CD4-positive, CD25-positive, alpha-beta regulatory T cell (primary cell): ENCODE measurements at regions not wholly inside any gene's neighbourhood (a gene's known extent, or its start where the extent isn't known, plus 50 kb on each side); places are given as distances from the start of the nearest gene placed in this dataset.

ENCODE experiments used
- ATAC-seq, 2 donors: fragments of 150-1000 bp; cut with Tn5 transposase; one replicate each; pipeline ENCODE4 v1.10.0; 2021; ENCODE audit warnings: low read depth in 2 of 2, moderate number of reproducible peaks in 2 of 2, moderate library complexity in 1 of 2
- DNase-seq, 3 donors: peaks; one replicate each; pipeline versions ENCODE4 v3.0.0 to v3.0.0-alpha.2; 2012 to 2022; ENCODE audit warnings: mixed read lengths in 1 of 3
- H3K27ac ChIP-seq: one replicate; pipeline ENCODE4 v1.7.0; 2013; ENCODE audit warnings: mild to moderate bottlenecking, low read length; ENCODE audit not compliant: insufficient read depth, poor library complexity, severe bottlenecking
- H3K27me3 ChIP-seq: one replicate; pipeline ENCODE4 v1.7.0; 2013; ENCODE audit warnings: low read length; ENCODE audit not compliant: control insufficient read depth, insufficient read depth
- H3K36me3 ChIP-seq: one replicate; pipeline ENCODE4 v1.7.0; 2013; ENCODE audit warnings: mild to moderate bottlenecking, low read length, moderate library complexity; ENCODE audit not compliant: control insufficient read depth, insufficient read depth
- H3K4me1 ChIP-seq: 2 replicates; pipeline ENCODE4 v1.7.0; 2013; ENCODE audit warnings: mild to moderate bottlenecking, low read length; ENCODE audit not compliant: insufficient read depth, control insufficient read depth, poor library complexity, severe bottlenecking
- H3K4me3 ChIP-seq: one replicate; pipeline ENCODE4 v1.7.0; 2013; ENCODE audit warnings: low read depth, mild to moderate bottlenecking, low read length, moderate library complexity
- H3K9me3 ChIP-seq, 2 experiments: 1 replicate in 1 of 2; 2 replicates in 1 of 2; pipeline ENCODE4 v1.7.0; 2013; ENCODE audit warnings: low read length in 2 of 2, mild to moderate bottlenecking in 1 of 2, moderate library complexity in 1 of 2; ENCODE audit not compliant: control insufficient read depth in 2 of 2
- H3K27ac Mint-ChIP-seq, 3 donors: one replicate each; pipeline ENCODE4 v1.8.0; 2020 to 2022; ENCODE audit warnings: mild to moderate bottlenecking in 3 of 3, mixed read lengths in 3 of 3, moderate library complexity in 2 of 3
- H3K27me3 Mint-ChIP-seq: one replicate; pipeline ENCODE4 v1.8.0; 2022; ENCODE audit warnings: mild to moderate bottlenecking, mixed read lengths
- H3K36me3 Mint-ChIP-seq: one replicate; pipeline ENCODE4 v1.8.0; 2020; ENCODE audit warnings: mixed read lengths
- H3K4me1 Mint-ChIP-seq, 4 donors: one replicate each; pipeline ENCODE4 v1.8.0; 2020 to 2022; ENCODE audit warnings: mixed read lengths in 4 of 4, mild to moderate bottlenecking in 1 of 4
- H3K4me3 Mint-ChIP-seq, 4 donors: one replicate each; pipeline ENCODE4 v1.8.0; 2020 to 2022; ENCODE audit warnings: mild to moderate bottlenecking in 4 of 4, mixed read lengths in 4 of 4, moderate library complexity in 3 of 4
- H3K9me3 Mint-ChIP-seq, 7 donors: one replicate each; pipeline ENCODE4 v1.8.0; 2020 to 2022; ENCODE audit warnings: mixed read lengths in 7 of 7, mild to moderate bottlenecking in 3 of 7, moderate library complexity in 2 of 7

GRCh38 chr2:147040298-147041120 is 804.3 kb upstream of the ACVR2A start:
- no peak for DNase-seq
- Histone ChIP-seq H3K27ac (no peak overlapping the region), H3K4me1 (no peaks in the 10 kb centered on the region), H3K9me3 (no peaks in the 10 kb centered on the region), H3K27me3 (no peaks in the 10 kb centered on the region), H3K4me3 (no peak overlapping the region), H3K36me3 (no peaks in the 10 kb centered on the region)
- Mint-ChIP-seq H3K27ac (no peak overlapping the region), H3K27me3 (no peaks in the 10 kb centered on the region), H3K36me3 (no peaks in the 10 kb centered on the region), H3K4me3 (no peak overlapping the region), H3K9me3 (peaks cover 0 to 5% (median 0%) of the 10 kb centered on the region in 7 donors), H3K4me1 (peaks cover 0 to 3% (median 0%) of the 10 kb centered on the region in 4 donors)
- no peak for ATAC-seq

GRCh38 chr2:147037048-147037447 is 807.8 kb upstream of the ACVR2A start:
- Histone ChIP-seq H3K27ac (no peak overlapping the region), H3K4me3 (no peak overlapping the region), H3K9me3 (no peaks in the 10 kb centered on the region), H3K27me3 (no peaks in the 10 kb centered on the region), H3K4me1 (no peaks in the 10 kb centered on the region), H3K36me3 (no peaks in the 10 kb centered on the region)
- Mint-ChIP-seq H3K27me3 (no peaks in the 10 kb centered on the region), H3K4me3 (no peak overlapping the region), H3K27ac (no peak overlapping the region), H3K4me1 (peaks cover 0 to 3% (median 0%) of the 10 kb centered on the region in 4 donors), H3K36me3 (no peaks in the 10 kb centered on the region), H3K9me3 (peaks cover 0 to 5% (median 2%) of the 10 kb centered on the region in 7 donors)
- DNase-seq (peak in 1 of 3 donors; percentile 3), ATAC-seq (no peak)

GRCh38 chr2:147033044-147033443 is 811.8 kb upstream of the ACVR2A start:
- Histone ChIP-seq H3K4me1 (no peaks in the 10 kb centered on the region), H3K27ac (no peak overlapping the region), H3K36me3 (no peaks in the 10 kb centered on the region), H3K27me3 (no peaks in the 10 kb centered on the region), H3K4me3 (no peak overlapping the region), H3K9me3 (no peaks in the 10 kb centered on the region)
- peaks cover 0 to 3% (median 0%) of the 10 kb centered on the region in 4 donors for H3K4me1 Mint-ChIP-seq
- no peak overlapping the region for H3K27ac Mint-ChIP-seq
- no peak overlapping the region for H3K4me3 Mint-ChIP-seq
- DNase-seq (no peak), ATAC-seq (no peak)
- no peaks in the 10 kb centered on the region for H3K36me3 Mint-ChIP-seq
- peaks cover 0 to 8% (median 3%) of the 10 kb centered on the region in 7 donors for H3K9me3 Mint-ChIP-seq
- H3K27me3 Mint-ChIP-seq, result no peaks in the 10 kb centered on the region

GRCh38 chr2:147031897-147032296 is 812.9 kb upstream of the ACVR2A start:
- H3K4me1 ChIP-seq, result no peaks in the 10 kb centered on the region
- ATAC-seq (no peak), DNase-seq (no peak)
- peaks cover 0 to 4% (median 3%) of the 10 kb centered on the region in 7 donors for H3K9me3 Mint-ChIP-seq
- no peaks in the 10 kb centered on the region for H3K27me3 ChIP-seq
- H3K4me3 ChIP-seq, result no peak overlapping the region
- H3K27ac Mint-ChIP-seq, result no peak overlapping the region
- H3K27ac ChIP-seq, result no peak overlapping the region
- no peaks in the 10 kb centered on the region for H3K36me3 ChIP-seq
- H3K4me3 Mint-ChIP-seq, result no peak overlapping the region
- no peaks in the 10 kb centered on the region for H3K9me3 ChIP-seq
- no peaks in the 10 kb centered on the region for H3K27me3 Mint-ChIP-seq
- no peaks in the 10 kb centered on the region for H3K36me3 Mint-ChIP-seq
- H3K4me1 Mint-ChIP-seq, result peaks cover 0 to under 1% (median 0%) of the 10 kb centered on the region in 4 donors

- Mint-ChIP-seq H3K36me3 (no peaks in the 10 kb centered on the region), H3K4me1 (no peaks in the 10 kb centered on the region), H3K9me3 (peaks cover 0 to 4% (median 3%) of the 10 kb centered on the region in 7 donors), H3K27me3 (no peaks in the 10 kb centered on the region), H3K4me3 (no peak overlapping the region), H3K27ac (no peak overlapping the region)
- H3K27me3 ChIP-seq, result no peaks in the 10 kb centered on the region
- no peak overlapping the region for H3K4me3 ChIP-seq
- ATAC-seq, result no peak
- no peak overlapping the region for H3K27ac ChIP-seq
- no peaks in the 10 kb centered on the region for H3K36me3 ChIP-seq
- H3K9me3 ChIP-seq, result no peaks in the 10 kb centered on the region
- no peaks in the 10 kb centered on the region for H3K4me1 ChIP-seq
- no peak for DNase-seq
These were observed 813.7 kb upstream of the ACVR2A start for GRCh38 chr2:147030966-147031720.

GRCh38 chr2:147027436-147027835 is 817.4 kb upstream of the ACVR2A start:
- Mint-ChIP-seq H3K27me3 (no peaks in the 10 kb centered on the region), H3K36me3 (no peaks in the 10 kb centered on the region), H3K27ac (no peak overlapping the region), H3K4me3 (no peak overlapping the region), H3K4me1 (no peaks in the 10 kb centered on the region), H3K9me3 (peaks cover 0 to 10% (median 5%) of the 10 kb centered on the region in 7 donors)
- Histone ChIP-seq H3K9me3 (peaks cover 2 to 5% of the 10 kb centered on the region in 2 experiments), H3K4me1 (no peaks in the 10 kb centered on the region), H3K27me3 (no peaks in the 10 kb centered on the region), H3K27ac (no peak overlapping the region), H3K36me3 (no peaks in the 10 kb centered on the region), H3K4me3 (no peak overlapping the region)
- DNase-seq (no peak), ATAC-seq (no peak)

- ATAC-seq (no peak), DNase-seq (no peak)
- H3K4me1 ChIP-seq, result no peaks in the 10 kb centered on the region
- no peak overlapping the region for H3K27ac Mint-ChIP-seq
- no peaks in the 10 kb centered on the region for H3K36me3 Mint-ChIP-seq
- no peak overlapping the region for H3K4me3 Mint-ChIP-seq
- no peaks in the 10 kb centered on the region for H3K27me3 ChIP-seq
- no peaks in the 10 kb centered on the region for H3K36me3 ChIP-seq
- peaks cover 0 to 13% (median 6%) of the 10 kb centered on the region in 7 donors for H3K9me3 Mint-ChIP-seq
- no peak overlapping the region for H3K27ac ChIP-seq
- H3K4me3 ChIP-seq, result no peak overlapping the region
- H3K4me1 Mint-ChIP-seq, result no peaks in the 10 kb centered on the region
- no peaks in the 10 kb centered on the region for H3K27me3 Mint-ChIP-seq
- peaks cover 2 to 5% of the 10 kb centered on the region in 2 experiments for H3K9me3 ChIP-seq
These were observed 818.0 kb upstream of the ACVR2A start for GRCh38 chr2:147026664-147027295.
